Right renal pelvis (tissue), 4 donors: ENCODE measurements at regions not wholly inside any gene's neighbourhood (a gene's known extent, or its start where the extent isn't known, plus 50 kb on each side); places are given as distances from the start of the nearest gene placed in this dataset.
"Not testable (repeated sequence)": the region's sequence is repeated elsewhere in the genome, so short reads cannot be mapped to it uniquely, and the experiment has no call there.

Experiments used
- DNase-seq, 4 donors: peaks; one replicate each; pipeline ENCODE4 v3.0.0-alpha.2; 2013; ENCODE audit warnings: low read depth in 4 of 4, low spot score in 3 of 4, missing footprints in 1 of 4

DNA sequence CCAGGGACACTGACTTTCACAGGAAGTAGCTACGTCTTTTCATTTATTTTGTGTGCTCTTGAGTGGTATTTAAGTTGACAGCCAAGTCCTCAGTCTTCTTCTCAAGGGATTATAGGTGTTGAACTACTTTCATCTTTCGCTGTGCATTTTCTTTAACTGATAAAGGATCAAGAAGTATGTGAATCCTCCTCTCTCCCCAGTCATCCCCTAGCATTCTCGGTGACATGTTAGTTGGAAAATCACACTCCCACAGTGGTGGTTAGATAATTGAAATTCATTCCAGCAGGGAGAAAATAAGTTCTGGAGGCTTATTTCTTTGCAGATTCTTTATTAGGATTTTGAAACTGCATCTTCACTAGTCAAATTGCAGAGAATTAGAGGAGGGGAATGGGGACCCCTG, 569.4 kb downstream of the MEI4 start:
- DNase-seq = no peak

- no peak for DNase-seq
These were observed 578.2 kb downstream of the MEI4 start for GRCh38 chr6:78231002-78231401.

DNA sequence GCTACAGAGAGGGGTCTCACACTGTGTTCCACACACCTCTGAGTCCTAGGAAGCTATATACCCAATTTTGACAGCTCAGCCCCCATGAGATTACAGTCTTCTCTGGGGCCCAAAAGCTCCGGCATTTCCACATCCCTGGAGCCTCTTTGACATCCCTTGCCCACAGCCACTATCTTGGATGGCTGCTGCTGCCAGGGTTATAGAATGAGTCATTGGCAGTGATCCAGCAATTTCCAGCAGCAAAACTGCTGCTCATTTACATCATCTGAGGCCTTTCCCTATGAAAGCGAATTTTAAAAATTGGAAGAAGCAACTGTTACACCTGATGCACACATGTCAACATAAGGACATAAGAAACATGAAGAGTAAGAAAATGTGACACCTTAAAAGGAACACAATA, 590.7 kb downstream of the MEI4 start:
- DNase-seq = no peak

DNA sequence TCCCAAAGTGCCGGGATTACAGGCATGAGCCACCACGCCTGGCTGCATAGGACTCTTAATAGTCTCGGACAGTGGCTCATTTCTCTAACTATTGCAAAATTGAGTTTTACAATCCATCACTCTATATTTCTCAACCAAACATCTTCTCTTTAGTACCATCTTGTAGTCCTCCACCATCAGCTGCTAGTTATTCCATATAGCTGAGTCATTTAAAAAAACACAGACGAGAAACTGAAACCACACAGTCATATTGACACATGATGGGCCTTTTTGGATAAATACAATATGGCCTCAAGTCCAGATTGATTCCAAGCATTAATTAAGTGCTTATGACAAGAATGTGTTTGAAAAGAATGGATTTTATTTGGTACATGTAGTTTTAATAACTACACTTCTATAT, 599.1 kb downstream of the MEI4 start:
- DNase-seq = no peak

DNA sequence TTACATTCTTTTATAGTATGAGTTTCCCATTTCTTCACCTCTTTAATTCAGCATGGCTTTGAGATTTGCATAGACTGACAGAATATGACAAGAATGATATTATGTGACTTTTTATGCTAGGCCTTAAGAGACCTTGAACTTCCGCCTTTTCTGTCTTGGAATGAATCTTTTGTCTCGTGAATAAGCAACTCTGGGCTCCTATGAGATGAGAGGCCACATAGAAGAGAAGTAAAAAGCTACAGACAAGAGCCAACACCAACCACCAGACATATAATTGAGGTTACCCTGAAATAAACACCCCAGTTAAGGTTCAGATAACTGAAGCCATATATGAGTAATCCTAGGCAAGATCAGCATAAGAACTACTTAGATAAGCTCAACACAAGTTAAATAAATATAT, 600.8 kb downstream of the MEI4 start:
- DNase-seq = no peak

- no peak for DNase-seq
These were observed 607.1 kb downstream of the MEI4 start for GRCh38 chr6:78259935-78260334.

- DNase-seq = not testable (repeated sequence)
These were observed 606.9 kb upstream of the IRAK1BP1 start for GRCh38 chr6:78260427-78260826.

GRCh38 chr6:78268591-78269452, 598.5 kb upstream of the IRAK1BP1 start:
- no peak for DNase-seq

- DNase-seq = no peak
These were observed 566.5 kb upstream of the IRAK1BP1 start for GRCh38 chr6:78300885-78301284.

GRCh38 chr6:78302411-78302810, 564.9 kb upstream of the IRAK1BP1 start:
- DNase-seq = no peak

GRCh38 chr6:78308025-78308424, 559.3 kb upstream of the IRAK1BP1 start:
- no peak for DNase-seq

DNA sequence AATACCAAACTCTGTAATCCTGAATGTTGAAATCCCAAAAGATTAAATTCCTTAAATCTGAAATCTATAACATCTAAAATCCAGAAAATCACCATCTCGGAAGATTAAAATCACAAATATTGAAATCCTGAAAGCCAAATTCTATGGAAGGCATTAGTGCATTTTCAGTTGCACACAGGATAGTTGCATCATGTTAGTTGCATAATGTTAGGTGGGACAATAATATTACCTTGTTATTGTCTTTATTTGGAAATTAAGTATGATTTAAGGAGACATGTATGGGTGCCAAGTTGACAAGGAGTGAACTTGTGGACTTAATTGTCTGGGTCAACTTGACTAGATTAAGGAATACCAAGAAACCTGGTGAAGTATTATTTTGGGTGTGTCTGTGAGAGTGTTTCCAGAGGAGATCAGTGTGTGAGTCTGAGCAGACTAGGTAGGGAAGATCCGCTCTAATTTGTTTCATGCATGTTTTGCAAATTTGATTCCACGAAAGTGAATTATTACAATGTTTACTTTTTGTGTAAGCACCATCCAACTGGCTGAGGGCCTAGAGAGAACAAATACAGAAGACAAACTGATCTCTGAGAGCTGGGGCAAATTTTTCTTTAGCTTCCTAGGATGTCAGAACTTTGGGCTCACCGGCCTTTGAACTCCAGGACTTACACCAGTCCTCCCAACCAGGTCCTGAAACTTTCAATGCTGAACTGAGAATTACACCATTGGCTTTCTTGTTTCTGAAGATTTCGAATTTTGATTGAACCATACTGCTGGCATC, 545.1 kb upstream of the IRAK1BP1 start:
- no peak for DNase-seq

DNA sequence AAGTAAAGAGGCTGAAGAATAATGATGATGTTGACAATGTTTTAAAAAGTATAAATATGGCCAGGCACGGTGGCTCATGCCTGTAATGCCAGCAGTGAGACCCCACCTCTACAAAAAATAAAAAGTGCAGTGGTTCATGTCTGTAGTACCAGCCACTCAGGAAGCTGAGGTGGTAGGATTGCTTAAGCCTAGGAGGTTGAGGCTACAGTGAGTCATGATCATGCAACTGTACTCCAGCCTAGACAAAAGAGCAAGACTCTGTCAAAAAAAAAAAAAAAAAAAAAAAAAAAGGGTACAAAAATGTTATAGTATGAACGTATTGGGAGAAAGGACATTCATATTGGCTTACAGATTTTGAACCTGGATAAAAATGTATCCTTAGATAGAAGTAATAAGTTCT, 543.1 kb upstream of the IRAK1BP1 start:
- no peak for DNase-seq

- no peak for DNase-seq
These were observed 526.6 kb upstream of the IRAK1BP1 start for GRCh38 chr6:78340755-78341154.

- no peak for DNase-seq
These were observed 521.5 kb upstream of the IRAK1BP1 start for GRCh38 chr6:78345882-78346281.

DNA sequence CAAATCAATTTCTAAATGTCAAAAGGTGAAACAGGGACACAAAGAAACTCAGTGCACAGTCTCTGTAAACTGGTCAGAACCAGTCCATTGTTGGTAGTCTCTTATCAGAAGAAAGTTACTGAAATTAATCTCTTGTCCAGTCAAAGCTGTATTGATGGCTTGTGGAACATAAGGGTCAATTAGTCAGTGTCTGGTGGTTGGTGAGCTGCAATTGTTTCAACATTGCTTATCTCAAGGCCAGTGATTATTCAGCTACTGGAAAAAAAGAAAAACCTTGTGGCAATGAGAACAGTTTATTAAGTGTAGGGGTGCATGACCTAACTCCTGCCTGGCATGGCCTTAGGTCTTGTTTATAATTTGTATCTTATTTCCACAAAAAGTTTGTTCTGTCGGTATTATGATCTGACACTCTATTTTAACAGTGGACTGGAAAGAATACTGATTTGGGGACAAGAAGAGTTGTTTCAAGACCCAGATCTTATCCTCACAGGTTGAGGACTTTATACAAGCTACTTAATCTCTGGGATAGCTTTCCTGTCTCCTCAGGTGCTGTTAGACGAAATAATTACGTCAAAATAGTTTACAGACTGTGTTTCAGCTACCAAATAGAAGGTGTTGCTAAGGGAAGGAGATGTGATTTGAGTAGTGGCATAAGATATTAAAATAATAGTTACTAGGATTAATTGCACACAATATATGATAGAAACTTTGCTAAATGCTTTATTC, 520.0 kb upstream of the IRAK1BP1 start:
- no peak for DNase-seq

GRCh38 chr6:78353040-78353439, 514.3 kb upstream of the IRAK1BP1 start:
- DNase-seq = no peak

DNA sequence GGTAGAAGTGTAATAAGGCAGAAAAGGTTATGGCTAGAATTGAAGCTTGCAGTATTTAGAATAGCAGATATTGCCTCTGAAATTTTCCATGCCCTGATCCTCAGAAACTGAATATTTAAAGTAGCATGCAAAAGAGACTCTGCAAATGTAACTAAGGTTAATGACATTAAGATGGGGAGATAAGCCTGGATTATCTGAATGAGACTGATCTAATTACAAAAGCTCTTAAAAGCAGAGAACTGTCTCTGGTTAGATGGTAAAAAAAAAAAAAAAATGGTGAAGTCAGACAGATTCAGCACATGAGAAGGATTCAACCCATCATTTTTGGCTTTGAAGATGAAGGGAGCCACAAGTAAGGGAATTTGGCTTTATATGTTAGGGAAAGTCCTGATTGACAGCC, 503.7 kb upstream of the IRAK1BP1 start:
- DNase-seq = no peak

- DNase-seq = no peak
These were observed 501.9 kb upstream of the IRAK1BP1 start for GRCh38 chr6:78365473-78365872.

DNA sequence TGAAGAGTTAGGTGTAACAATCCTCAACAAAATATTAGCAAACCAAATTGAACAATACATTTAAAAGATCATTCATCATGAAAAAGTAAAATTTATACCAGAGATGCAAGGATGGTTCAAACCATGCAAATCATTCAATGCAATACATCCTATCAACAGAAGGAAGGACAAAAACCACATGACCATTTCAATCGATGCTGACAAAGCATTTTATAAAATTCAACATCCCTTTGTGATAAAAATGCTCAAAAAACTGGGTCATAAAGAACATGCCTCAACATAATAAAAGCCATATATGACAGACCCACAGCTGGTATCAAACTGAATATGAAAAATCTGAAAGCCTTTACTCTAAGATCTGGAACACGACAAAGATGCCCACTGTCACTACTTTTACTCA, 490.3 kb upstream of the IRAK1BP1 start:
- no peak for DNase-seq

DNA sequence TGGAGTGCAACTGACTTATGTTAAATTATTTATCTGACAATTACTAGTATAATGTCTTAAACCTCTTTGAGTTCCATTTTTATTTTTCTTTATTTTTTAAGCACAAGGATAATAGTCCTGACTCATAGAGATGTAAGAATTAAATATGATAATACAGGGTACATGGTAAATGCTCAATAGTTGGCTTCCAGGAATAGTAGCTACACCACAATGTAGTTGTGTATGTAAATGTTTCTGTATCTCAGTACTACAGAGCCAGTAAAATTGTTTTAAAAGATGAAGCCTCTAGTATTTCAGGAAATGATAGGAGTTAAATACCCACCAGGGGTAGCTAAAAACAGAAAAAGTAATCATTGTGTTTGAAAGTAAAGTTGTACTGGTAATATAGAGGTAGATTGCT, 487.4 kb upstream of the IRAK1BP1 start:
- no peak for DNase-seq
